ENCODE measurements at regions not wholly inside any gene's neighbourhood (a gene's known extent, or its start where the extent isn't known, plus 50 kb on each side); places are given as distances from the start of the nearest gene placed in this dataset.
"Not testable (repeated sequence)": the region's sequence is repeated elsewhere in the genome, so short reads cannot be mapped to it uniquely, and the experiment has no call there.

- ATAC-seq: no peak
Measured at GRCh38 chr4:77449171-77449570, 156.4 kb upstream of the CXCL13 start.

- no peak for ATAC-seq
Measured at GRCh38 chr4:77450006-77450405, 155.6 kb upstream of the CXCL13 start.

GRCh38 chr4:77451530-77451929, 154.1 kb upstream of the CXCL13 start:
- no peak for ATAC-seq

GRCh38 chr4:77452117-77452516, 153.5 kb upstream of the CXCL13 start:
- ATAC-seq: not testable (repeated sequence)

- ATAC-seq: no peak
Measured at GRCh38 chr4:77453911-77454310, 151.7 kb upstream of the CXCL13 start.

GRCh38 chr4:77454858-77455257, 150.8 kb upstream of the CXCL13 start:
- no peak for ATAC-seq

GRCh38 chr4:77464100-77464499, 141.5 kb upstream of the CXCL13 start:
- ATAC-seq: not testable (repeated sequence)

GRCh38 chr4:77465271-77465670, 140.3 kb upstream of the CXCL13 start:
- ATAC-seq: peak; percentile 67

GRCh38 chr4:77466430-77466829, 139.2 kb upstream of the CXCL13 start:
- no peak for ATAC-seq

- peak; percentile 99 for ATAC-seq
Measured at GRCh38 chr4:77471821-77472495, 133.7 kb upstream of the CXCL13 start.

GRCh38 chr4:77473509-77473908, 132.1 kb upstream of the CXCL13 start:
- ATAC-seq: no peak

GRCh38 chr4:77481856-77482255, 123.8 kb upstream of the CXCL13 start:
- ATAC-seq: peak; percentile 45

- ATAC-seq: no peak
Measured at GRCh38 chr4:77488882-77489281, 116.7 kb upstream of the CXCL13 start.

- ATAC-seq: no peak
Measured at GRCh38 chr4:77493120-77493752, 112.4 kb upstream of the CXCL13 start.

- ATAC-seq: no peak
Measured at GRCh38 chr4:77493829-77494551, 111.6 kb upstream of the CXCL13 start.

- ATAC-seq: no peak
Measured at GRCh38 chr4:77496457-77496856, 109.2 kb upstream of the CXCL13 start.

GRCh38 chr4:77500801-77501200, 104.8 kb upstream of the CXCL13 start:
- no peak for ATAC-seq

- no peak for ATAC-seq
Measured at GRCh38 chr4:77501240-77501639, 104.4 kb upstream of the CXCL13 start.

GRCh38 chr4:77501851-77502250, 103.8 kb upstream of the CXCL13 start:
- no peak for ATAC-seq

GRCh38 chr4:77504407-77504806, 101.2 kb upstream of the CXCL13 start:
- ATAC-seq: no peak

- no peak for ATAC-seq
Measured at GRCh38 chr4:77505275-77505957, 100.2 kb upstream of the CXCL13 start.

- ATAC-seq: no peak
Measured at GRCh38 chr4:77505958-77506319, 99.7 kb upstream of the CXCL13 start.

GRCh38 chr4:77510367-77510766, 95.3 kb upstream of the CXCL13 start:
- ATAC-seq: no peak
